DND-41 (cell line): ENCODE measurements at regions not wholly inside any gene's neighbourhood (a gene's known extent, or its start where the extent isn't known, plus 50 kb on each side); places are given as distances from the start of the nearest gene placed in this dataset.

Source experiments
- CTCF ChIP-seq: IDR thresholded peaks from 2 replicates; pipeline ENCODE4 v1.5.1; 2012; ENCODE audit warnings: borderline replicate concordance, low read length, moderate library complexity, mild to moderate bottlenecking; ENCODE audit not compliant: poor library complexity, severe bottlenecking; ENCODE audit errors: extremely low read depth
- EZH2 ChIP-seq: IDR thresholded peaks from 3 replicates; pipeline ENCODE4 v1.6.1; 2012; ENCODE audit warnings: borderline replicate concordance, low read depth, mild to moderate bottlenecking, moderate library complexity, low read length, inconsistent platforms; ENCODE audit not compliant: severe bottlenecking

DNA sequence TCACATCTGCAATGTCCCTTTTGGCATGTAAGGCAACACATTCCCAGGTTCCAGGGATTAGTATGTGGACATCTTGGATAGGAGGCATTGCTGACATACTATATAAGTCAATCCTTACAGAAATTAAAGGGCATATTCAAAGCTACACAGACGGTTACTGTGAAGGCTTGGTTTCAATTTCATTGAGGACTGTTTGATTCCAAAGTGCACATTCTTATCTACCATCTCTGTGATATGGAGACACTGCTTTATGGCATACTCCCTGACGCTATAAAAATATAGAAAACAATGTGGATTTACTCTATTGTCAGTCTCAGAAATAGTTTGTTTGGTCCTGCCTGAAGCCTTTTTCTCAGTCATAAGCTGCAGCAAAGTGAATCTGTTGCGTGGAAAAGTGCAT, 1486.7 kb downstream of the FAM181B start:
- TF ChIP-seq CTCF, result no peak
- TF ChIP-seq EZH2, result no peak
